ENCODE measurements at regions not wholly inside any gene's neighbourhood (a gene's known extent, or its start where the extent isn't known, plus 50 kb on each side); places are given as distances from the start of the nearest gene placed in this dataset.

DNA sequence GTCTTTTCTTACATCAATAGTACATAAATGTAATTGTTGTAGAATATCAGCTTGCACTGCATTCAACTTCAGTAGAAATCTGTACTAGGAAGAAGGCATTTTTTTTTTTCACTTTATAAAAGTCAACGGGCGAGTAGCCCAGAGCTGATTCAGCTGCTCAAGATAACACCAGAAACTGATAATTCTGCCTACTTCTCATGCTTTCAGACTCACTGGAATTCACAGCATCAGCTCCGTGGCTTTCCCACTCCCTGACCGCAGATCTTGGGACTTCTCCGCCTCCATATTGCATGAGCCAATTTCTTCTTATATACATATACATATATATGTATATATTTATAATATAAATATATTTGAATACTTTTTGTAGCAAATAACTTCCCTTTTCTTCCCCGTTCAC lies 263.1 kb upstream of the RXFP2 start:
- Histone ChIP-seq H3K27me3 (ENCODE audit: control insufficient read depth, extremely low read depth, insufficient read depth, low read length) (no peaks in the 10 kb centered on the region), H3K4me2 (ENCODE audit: control insufficient read depth, extremely low read depth, insufficient read depth, low read depth, low read length) (no peak overlapping the region), H3K36me3 (ENCODE audit: control insufficient read depth in 2 of 2, extremely low read depth in 1 of 2, insufficient read depth in 2 of 2, low read length in 2 of 2) (no peaks in the 10 kb centered on the region), H3K4me1 (ENCODE audit: control insufficient read depth, extremely low read depth, insufficient read depth, low read length) (no peaks in the 10 kb centered on the region), H2AFZ (ENCODE audit: control insufficient read depth, low read length) (no peak overlapping the region), H3K27ac (ENCODE audit: control insufficient read depth, insufficient read depth, low read length) (no peak overlapping the region), H3K9me3 (ENCODE audit: control insufficient read depth, low read depth, low read length) (no peaks in the 10 kb centered on the region), H3K4me3 (ENCODE audit: control insufficient read depth in 2 of 3, extremely low read depth in 1 of 3, insufficient read depth in 2 of 3, low read depth in 1 of 3, low read length in 3 of 3) (no peak overlapping the region), H3K79me2 (ENCODE audit: control insufficient read depth, insufficient read depth, low read length) (no peaks in the 10 kb centered on the region), H4K20me1 (ENCODE audit: control insufficient read depth, extremely low read depth, insufficient read depth, low read length) (no peaks in the 10 kb centered on the region), H3K9ac (ENCODE audit: control insufficient read depth, extremely low read depth, insufficient read depth, low read length) (no peak overlapping the region), H3K9me1 (ENCODE audit: control insufficient read depth, extremely low read depth, insufficient read depth, low read length) (no peaks in the 10 kb centered on the region)
- no peak for FAIRE-seq
- no peak for DNase-seq (ENCODE audit: low read depth, low spot score)
- dilution Hi-C loops (cut with MboI; ENCODE audit: extremely low pct_ligation_motif_present, low sequenced_read_pairs) = no loop called here
- TF ChIP-seq, protein P1, sequence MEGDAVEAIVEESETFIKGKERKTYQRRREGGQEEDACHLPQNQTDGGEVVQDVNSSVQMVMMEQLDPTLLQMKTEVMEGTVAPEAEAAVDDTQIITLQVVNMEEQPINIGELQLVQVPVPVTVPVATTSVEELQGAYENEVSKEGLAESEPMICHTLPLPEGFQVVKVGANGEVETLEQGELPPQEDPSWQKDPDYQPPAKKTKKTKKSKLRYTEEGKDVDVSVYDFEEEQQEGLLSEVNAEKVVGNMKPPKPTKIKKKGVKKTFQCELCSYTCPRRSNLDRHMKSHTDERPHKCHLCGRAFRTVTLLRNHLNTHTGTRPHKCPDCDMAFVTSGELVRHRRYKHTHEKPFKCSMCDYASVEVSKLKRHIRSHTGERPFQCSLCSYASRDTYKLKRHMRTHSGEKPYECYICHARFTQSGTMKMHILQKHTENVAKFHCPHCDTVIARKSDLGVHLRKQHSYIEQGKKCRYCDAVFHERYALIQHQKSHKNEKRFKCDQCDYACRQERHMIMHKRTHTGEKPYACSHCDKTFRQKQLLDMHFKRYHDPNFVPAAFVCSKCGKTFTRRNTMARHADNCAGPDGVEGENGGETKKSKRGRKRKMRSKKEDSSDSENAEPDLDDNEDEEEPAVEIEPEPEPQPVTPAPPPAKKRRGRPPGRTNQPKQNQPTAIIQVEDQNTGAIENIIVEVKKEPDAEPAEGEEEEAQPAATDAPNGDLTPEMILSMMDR (optimal IDR thresholded peaks at IDR 0.05 in 1 of 3, IDR thresholded peaks at IDR 0.05 in 1 of 3, conservative IDR thresholded peaks at IDR 0.05 in 1 of 3; ENCODE audit: extremely low read depth in 1 of 3, insufficient read depth in 2 of 3, low read length in 3 of 3) = no peak
- no peak for TF ChIP-seq EZH2 (IDR thresholded peaks at IDR 0.05; ENCODE audit: low read length)

DNA sequence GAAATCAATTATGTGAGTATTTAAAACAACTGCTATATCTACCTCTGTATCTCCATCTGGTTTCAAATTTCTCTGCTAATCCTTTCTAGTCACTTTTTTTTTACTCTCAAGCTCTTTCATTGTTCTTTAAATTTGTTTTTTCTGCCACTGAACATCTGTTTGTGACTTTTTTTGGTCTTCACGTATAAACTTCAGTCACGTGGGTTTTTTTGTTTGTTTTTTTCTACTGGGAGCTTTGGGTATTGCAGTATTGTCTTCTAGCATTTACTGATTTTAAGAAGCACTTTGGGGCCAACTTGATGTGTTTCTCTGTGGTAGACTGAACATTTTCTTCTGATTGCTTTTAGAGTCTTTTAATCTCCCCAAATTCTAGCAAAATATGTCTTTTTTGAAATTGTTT lies 262.6 kb upstream of the RXFP2 start:
- no peaks in the 10 kb centered on the region for H3K4me1 ChIP-seq (ENCODE audit: control insufficient read depth, extremely low read depth, insufficient read depth, low read length)
- no peak overlapping the region for H3K4me3 ChIP-seq (ENCODE audit: control insufficient read depth in 2 of 3, extremely low read depth in 1 of 3, insufficient read depth in 2 of 3, low read depth in 1 of 3, low read length in 3 of 3)
- FAIRE-seq = no peak
- H3K79me2 ChIP-seq (ENCODE audit: control insufficient read depth, insufficient read depth, low read length) = no peaks in the 10 kb centered on the region
- no peak overlapping the region for H2AFZ ChIP-seq (ENCODE audit: control insufficient read depth, low read length)
- no peak for DNase-seq (ENCODE audit: low read depth, low spot score)
- no peak overlapping the region for H3K27ac ChIP-seq (ENCODE audit: control insufficient read depth, insufficient read depth, low read length)
- H3K4me2 ChIP-seq (ENCODE audit: control insufficient read depth, extremely low read depth, insufficient read depth, low read depth, low read length) = no peak overlapping the region
- H3K36me3 ChIP-seq (ENCODE audit: control insufficient read depth in 2 of 2, extremely low read depth in 1 of 2, insufficient read depth in 2 of 2, low read length in 2 of 2) = no peaks in the 10 kb centered on the region
- no peaks in the 10 kb centered on the region for H3K9me3 ChIP-seq (ENCODE audit: control insufficient read depth, low read depth, low read length)
- no peaks in the 10 kb centered on the region for H3K9me1 ChIP-seq (ENCODE audit: control insufficient read depth, extremely low read depth, insufficient read depth, low read length)
- dilution Hi-C loops (cut with MboI; ENCODE audit: extremely low pct_ligation_motif_present, low sequenced_read_pairs) = no loop called here
- H4K20me1 ChIP-seq (ENCODE audit: control insufficient read depth, extremely low read depth, insufficient read depth, low read length) = no peaks in the 10 kb centered on the region
- H3K27me3 ChIP-seq (ENCODE audit: control insufficient read depth, extremely low read depth, insufficient read depth, low read length) = no peaks in the 10 kb centered on the region
- TF ChIP-seq, protein P1 (optimal IDR thresholded peaks at IDR 0.05 in 1 of 3, IDR thresholded peaks at IDR 0.05 in 1 of 3, conservative IDR thresholded peaks at IDR 0.05 in 1 of 3; ENCODE audit: extremely low read depth in 1 of 3, insufficient read depth in 2 of 3, low read length in 3 of 3) = no peak
- TF ChIP-seq EZH2 (IDR thresholded peaks at IDR 0.05; ENCODE audit: low read length) = no peak
- no peak overlapping the region for H3K9ac ChIP-seq (ENCODE audit: control insufficient read depth, extremely low read depth, insufficient read depth, low read length)

All from keratinocyte (primary cell).